A204.1 (cell line): ENCODE measurements at regions not wholly inside any gene's neighbourhood (a gene's known extent, or its start where the extent isn't known, plus 50 kb on each side); places are given as distances from the start of the nearest gene placed in this dataset.
"Not testable (repeated sequence)": the region's sequence is repeated elsewhere in the genome, so short reads cannot be mapped to it uniquely, and the experiment has no call there.

Source experiments
- FAIRE-seq: peaks from 2 replicates; lab custom pipeline; 2012; peaks lifted over from hg19 to GRCh38; lab: Jason Lieb, UNC

DNA sequence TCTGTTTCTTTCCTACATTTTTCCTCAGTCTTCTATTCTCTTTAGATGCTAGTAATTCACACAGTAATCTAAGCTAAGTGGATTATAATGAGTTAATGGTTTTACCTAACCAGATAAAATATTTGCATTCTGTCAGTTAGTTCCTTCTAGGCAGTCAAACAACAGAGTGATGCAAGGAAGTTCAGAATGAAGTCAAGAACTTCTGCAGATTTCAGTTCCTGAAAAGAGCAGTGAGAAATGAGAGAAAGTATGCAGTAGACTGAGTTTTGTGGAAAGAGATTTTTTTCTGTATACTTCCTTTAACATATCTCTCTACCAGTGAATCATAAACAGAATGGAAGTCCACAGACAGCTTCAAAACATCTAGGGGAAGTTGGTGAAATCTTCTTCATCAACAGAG, 774.0 kb upstream of the POU3F4 start:
- no peak for FAIRE-seq

DNA sequence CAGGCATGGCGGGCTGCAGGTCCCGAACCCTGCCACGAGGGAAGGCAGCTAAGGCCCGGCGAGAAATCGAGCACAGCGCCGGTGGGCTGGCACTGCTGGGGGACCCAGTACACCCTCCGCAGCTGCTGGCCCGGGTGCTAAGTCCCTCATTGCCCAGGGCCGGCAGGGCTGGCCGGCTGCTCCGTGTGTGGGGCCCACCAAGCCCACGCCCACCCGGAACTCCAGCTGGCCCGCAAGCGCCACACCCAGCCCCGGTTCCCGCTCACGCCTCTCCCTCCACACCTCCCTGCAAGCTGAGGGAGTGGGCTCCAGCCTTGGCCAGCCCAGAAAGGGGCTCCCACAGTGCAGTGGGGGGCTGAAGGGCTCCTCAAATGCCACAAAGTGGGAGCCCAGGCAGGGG, 769.8 kb upstream of the POU3F4 start:
- not testable (repeated sequence) for FAIRE-seq

DNA sequence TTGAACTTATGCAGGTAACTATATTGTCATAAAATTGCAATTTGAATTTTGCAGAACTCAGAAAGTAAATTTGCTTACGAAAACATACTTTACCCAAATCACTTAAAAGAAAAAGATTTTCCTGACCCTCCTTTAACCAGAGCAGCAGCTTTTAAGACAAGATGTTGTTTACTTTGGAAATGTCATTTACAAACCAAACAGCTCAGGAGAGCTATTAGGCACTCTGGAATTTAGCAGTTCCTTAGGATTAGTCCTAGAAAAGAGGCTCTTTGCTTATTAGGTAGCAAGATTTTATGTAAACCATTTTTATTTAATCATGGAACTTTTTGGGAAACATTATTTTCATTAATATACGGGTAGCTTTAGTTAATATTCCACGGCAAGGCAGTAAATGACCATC, 765.7 kb upstream of the POU3F4 start:
- no peak for FAIRE-seq

DNA sequence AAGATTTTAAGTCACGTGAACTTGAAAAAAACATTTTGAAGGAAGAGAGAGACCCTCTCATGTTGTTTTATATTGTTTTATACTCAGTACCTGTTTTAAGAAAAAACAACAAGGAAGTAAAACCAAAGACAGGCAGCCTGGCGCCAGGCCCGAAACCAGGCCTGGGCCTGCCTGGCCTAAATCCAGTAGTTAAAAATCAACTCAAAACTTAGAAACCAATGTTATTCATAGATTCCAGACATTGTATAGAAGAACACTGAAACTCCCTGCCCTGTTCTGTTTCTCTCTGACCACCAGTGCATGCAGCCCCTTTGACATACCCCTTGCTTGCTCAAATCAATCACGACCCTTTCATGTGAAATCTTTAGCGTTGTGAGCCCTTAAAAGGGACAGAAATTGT, 762.4 kb upstream of the POU3F4 start:
- not testable (repeated sequence) for FAIRE-seq

DNA sequence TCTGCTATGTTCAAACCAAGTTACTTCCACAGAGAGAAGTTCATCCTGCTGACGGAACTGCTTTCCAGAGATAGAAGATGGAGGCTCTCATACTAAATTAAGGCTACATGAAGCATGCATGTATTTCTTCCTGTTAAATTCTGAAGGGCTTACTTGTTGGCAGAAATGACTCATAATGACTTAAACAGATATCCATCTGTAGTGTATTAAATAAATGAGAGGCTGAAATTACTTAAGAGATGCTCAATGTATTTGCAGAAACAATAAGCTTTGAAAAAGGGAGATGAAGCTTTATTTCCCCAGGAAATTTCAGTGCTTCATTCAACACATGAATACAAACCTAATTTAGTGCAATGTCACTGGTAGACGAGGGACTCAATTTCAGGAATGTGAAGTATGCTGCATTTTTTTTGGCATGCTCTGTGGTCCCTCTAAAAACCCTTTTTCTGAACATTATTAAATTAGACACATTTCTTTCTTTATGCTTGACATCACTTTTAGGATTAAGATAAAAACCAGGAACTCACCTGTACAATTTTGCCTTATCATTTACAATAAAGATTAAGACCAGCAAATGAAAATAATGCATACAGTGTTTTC, 759.1 kb upstream of the POU3F4 start:
- no peak for FAIRE-seq

DNA sequence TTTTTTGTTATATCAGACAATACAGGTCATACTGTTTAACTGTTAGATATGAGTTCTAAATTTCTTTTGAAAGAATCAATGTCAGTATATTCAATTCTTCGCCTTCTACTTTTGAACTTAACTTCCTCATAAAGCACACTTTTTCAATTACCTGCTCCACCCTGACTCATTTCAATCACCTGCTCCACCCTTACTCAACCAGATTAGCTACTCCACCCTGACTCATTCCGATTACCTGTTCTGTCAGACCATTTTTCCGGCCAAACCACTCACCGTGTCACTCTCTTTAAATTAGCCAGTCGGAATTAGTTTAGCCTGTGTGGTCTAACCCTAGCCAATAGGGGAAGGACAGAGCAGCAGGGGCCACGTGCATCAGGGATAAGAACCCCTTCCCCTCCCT, 751.8 kb upstream of the POU3F4 start:
- no peak for FAIRE-seq

DNA sequence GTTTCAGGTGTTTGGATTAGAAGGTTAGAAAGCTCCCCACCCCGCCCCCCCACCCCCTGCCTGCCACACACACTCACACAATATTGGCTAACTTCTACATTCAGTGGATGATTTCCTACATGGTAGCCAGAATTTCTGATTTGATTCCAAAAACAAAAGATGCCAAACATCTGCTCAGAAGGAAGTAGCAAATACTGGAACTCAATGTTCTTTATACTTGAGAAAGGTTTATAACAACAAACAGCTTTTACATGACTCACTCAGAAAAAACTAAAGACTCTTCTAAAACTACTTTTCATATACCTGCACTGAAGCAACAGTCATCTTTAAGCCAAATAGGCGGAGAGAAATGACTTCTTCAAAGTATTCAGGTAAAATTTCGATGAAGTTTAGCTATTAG, 750.5 kb upstream of the POU3F4 start:
- FAIRE-seq = no peak

DNA sequence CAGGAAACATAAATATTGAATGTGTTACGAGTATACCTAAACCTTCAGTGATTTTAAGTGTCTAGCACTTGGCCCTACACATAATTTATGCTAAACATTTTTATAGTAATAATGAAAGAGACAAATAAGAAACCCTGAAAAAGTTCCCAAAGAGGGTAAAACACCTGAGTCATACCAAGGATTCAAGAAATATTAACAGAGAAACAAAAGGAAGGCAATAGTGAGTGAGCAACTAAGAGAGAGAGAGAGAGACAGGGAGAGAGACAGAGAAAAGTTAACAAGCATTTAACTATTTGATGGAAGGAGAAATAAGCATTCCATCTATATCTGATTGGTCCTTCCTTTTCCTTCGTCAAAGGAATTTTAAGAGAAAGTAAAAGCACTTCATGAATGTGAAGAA, 743.6 kb upstream of the POU3F4 start:
- FAIRE-seq = no peak

DNA sequence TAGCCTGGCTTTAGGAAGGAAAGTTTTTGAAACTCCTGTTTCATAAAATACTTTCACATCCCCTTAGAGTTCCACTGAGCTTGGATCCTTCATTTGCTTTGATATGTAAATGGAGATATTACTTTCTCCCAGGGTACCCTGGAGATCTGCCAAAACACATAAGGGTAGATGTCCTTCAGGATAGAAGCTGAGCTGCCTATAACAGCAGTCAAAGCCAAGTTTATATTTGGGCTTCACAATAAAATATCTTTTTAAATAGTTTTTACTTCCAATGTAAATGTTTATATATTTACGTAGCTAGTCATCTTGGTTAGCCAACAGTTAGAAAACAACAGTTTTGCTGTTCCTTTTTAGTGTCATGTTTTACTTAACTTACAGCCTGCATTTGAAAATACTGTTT, 742.3 kb upstream of the POU3F4 start:
- no peak for FAIRE-seq

DNA sequence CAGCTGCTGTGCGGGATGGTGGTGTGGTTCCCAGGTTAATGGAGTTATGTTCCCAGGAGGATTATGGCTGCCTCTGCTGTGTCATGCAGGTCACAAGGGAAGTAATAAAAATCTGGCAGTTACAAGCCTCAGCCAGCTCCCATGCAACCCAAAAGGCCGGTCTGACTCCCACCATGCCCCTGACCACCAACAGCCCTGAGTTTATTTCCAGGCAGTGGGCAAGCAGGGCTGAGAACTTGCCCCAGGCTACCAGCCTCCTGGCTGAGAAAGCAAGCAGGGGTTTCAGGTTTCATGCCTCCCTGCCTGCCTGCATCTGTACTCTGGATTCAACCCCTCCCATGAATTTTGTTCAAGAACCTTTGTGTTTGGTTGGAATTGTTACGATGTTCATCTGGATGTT, 732.7 kb upstream of the POU3F4 start:
- no peak for FAIRE-seq

DNA sequence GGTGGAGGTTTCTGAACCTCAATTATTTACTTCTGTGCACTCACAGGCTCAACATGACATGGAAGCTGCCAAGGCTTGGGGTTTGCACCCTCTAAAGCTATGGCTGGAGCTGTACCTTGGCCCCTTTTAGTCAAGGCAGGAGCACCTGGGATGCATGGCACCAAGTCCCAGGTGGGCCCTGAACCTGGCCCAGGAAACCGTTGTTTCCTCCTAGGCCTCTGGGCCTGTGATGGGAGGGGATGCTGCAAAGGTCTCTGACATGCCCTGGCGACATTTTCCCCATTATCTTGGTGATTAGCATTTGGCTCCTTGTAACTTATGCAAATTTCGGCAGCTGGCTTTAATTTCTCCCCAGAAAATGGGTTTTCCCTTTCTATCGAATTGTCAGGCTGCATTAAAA, 726.1 kb upstream of the POU3F4 start:
- no peak for FAIRE-seq

DNA sequence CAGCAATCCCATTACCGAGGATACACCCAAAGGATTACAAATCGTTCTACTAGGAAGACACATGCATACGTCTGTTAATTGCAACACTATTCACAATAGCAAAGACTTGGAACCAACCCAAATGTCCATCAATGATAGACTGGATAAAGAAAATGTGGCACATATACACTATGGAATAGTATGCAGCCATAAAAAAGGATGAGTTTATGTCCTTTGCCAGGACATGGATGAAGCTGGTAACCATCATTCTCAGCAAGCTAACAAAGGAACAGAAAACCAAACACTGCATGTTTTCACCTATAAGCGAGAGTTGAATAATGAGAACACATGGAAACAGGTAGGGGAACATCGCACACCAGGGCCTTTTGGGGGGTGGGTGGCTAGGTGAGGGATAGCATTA, 695.2 kb upstream of the POU3F4 start:
- FAIRE-seq = not testable (repeated sequence)

DNA sequence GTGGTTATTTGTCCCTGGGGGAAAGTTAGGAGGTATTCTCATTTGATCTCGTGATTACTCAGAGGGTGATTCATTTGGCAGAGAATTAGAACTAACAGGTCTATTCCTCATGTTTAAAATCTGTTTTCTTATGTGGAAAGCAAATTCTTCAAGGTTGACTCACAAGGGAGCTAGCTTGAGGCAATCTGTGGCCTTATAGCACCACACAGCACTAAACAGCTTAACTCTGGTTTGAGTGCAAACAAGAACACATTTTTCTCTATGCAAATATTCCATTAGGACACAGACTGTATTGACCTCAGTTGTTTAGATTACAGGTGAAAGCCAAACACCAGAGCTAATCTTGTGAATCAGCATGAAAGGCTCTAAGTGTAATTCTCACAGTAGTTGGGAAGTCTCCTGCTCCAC, 694.4 kb upstream of the POU3F4 start:
- FAIRE-seq = no peak

DNA sequence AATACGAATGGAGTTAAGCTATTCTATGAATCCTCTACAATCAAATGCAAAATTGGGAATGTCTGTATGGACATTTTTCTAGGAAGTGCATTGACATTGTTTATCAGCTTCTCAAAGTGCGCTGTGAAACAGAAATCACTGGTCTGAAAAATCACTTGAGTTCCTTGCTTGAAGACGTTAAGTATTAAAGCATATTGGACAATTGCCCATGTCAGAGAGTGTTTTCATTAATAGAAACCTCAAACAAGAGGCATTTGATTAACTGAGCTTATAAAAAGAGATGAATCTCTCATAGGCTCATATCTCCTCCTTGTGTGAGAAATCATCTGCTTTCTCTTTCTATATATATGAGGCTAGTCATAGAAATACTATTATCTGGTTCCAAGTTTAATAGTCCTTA, 692.1 kb upstream of the POU3F4 start:
- FAIRE-seq = no peak

DNA sequence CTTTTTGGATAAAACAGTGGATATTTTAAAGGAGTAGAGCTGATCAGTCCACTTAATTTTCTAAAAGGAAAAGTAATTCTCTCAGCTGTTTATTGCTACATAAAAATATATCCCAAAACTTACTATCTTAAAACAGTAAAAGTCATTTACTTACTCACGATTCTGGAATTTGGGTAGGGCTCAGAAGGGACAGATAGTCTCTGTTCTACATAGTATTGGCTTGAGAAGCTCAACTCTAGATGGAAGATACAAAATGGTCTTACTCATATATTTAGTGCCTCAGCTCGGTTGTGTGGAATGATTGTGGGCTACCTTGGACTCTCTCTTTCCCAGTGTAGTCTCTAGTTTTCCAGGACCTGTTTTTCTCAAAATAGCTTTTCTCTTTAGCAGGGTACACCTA, 691.5 kb upstream of the POU3F4 start:
- FAIRE-seq = no peak

DNA sequence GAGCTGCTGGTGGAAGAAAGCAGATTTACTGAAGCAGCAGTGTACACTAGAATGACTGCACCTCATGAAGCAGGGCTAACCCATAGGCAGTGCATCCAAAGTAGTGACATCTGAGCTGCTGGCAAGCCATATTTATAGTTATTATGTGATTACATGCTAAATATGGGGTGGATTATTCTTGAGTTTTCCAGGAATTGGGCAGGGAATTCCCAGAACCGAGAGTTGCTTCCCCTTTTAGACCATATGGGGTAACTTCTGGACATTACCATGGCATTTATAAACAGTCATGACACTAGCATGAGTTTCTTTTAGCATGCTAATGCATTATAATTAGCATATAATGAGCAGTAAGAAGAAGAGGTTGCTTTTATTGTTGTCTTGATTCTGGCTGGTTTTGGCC, 665.8 kb upstream of the POU3F4 start:
- no peak for FAIRE-seq

DNA sequence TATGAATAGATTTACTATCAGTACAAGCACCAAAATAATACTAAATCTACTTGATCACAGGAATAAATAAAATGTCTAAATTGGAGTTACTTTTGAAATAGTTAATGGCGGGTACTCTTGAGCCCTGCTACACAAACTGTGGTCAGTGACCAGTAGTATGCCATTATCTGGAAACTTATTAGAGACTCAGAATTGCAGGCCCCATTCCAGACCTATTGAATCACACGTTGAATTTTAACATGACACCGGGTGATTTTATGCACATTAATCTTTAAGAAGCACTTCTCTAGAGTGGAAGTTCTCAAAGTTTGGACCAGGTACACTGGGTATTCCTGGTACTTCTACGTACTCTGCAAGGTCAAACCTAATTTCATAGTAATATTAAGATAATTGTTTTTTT, 660.0 kb upstream of the POU3F4 start:
- no peak for FAIRE-seq
